Fibroblast of lung (primary cell): ENCODE measurements at regions not wholly inside any gene's neighbourhood (a gene's known extent, or its start where the extent isn't known, plus 50 kb on each side); places are given as distances from the start of the nearest gene placed in this dataset.

Experiments
- DNase-seq, 2 donors: peaks; one replicate each; pipeline versions ENCODE4 v3.0.0 to v3.0.0-alpha.2; 2010; ENCODE audit warnings: low read depth in 2 of 2
- H2AFZ ChIP-seq: 2 replicates; pipeline ENCODE4 v1.5.1; 2012; ENCODE audit warnings: low read length, control low read depth, inconsistent platforms
- H3K27ac ChIP-seq: 2 replicates; pipeline ENCODE4 v1.5.1; 2011; ENCODE audit warnings: low read length, control low read depth; ENCODE audit not compliant: insufficient read depth
- H3K27me3 ChIP-seq: 2 replicates; pipeline ENCODE4 v1.5.1; 2011; ENCODE audit warnings: mild to moderate bottlenecking, low read length; ENCODE audit not compliant: control insufficient read depth, insufficient read depth
- H3K36me3 ChIP-seq: 2 replicates; pipeline ENCODE4 v1.5.1; 2011; ENCODE audit warnings: low read length; ENCODE audit not compliant: control insufficient read depth, insufficient read depth
- H3K4me1 ChIP-seq: 2 replicates; pipeline ENCODE4 v1.5.1; 2011; ENCODE audit warnings: low read length; ENCODE audit not compliant: control insufficient read depth, insufficient read depth; ENCODE audit errors: extremely low read depth
- H3K4me2 ChIP-seq: 2 replicates; pipeline ENCODE4 v1.5.1; 2011; ENCODE audit warnings: low read length, control low read depth; ENCODE audit not compliant: insufficient read depth; ENCODE audit errors: extremely low read depth
- H3K4me3 ChIP-seq, 4 experiments: fragments of 200-600 bp in 1 of 4; sonication (generic) in 1 of 4; replicated peaks in 1 of 4; 2 replicates each; pipeline ENCODE4 v1.5.1; 2011 to 2016; ENCODE audit warnings: low read length in 4 of 4, low read depth in 3 of 4, mild to moderate bottlenecking in 3 of 4, control low read depth in 2 of 4, inconsistent platforms in 1 of 4, mixed read lengths in 1 of 4; ENCODE audit not compliant: insufficient read depth in 1 of 4; ENCODE audit errors: control extremely low read depth in 1 of 4
- H3K79me2 ChIP-seq: 2 replicates; pipeline ENCODE4 v1.5.1; 2012; ENCODE audit warnings: mild to moderate bottlenecking, low read length, inconsistent platforms; ENCODE audit not compliant: control insufficient read depth, insufficient read depth
- H3K9ac ChIP-seq: 2 replicates; pipeline ENCODE4 v1.5.1; 2011; ENCODE audit warnings: mild to moderate bottlenecking, low read length, control low read depth; ENCODE audit not compliant: insufficient read depth
- H3K9me3 ChIP-seq: 2 replicates; pipeline ENCODE4 v1.5.1; 2012; ENCODE audit warnings: low read depth, low read length; ENCODE audit not compliant: control insufficient read depth, insufficient read depth
- H4K20me1 ChIP-seq: 2 replicates; pipeline ENCODE4 v1.5.1; 2011; ENCODE audit warnings: low read length; ENCODE audit not compliant: control insufficient read depth, insufficient read depth; ENCODE audit errors: extremely low read depth
- CTCF ChIP-seq, 2 donors: IDR thresholded peaks in 1 of 2; conservative IDR thresholded peaks in 1 of 2; 1 replicate in 1 of 2; 2 replicates in 1 of 2; pipeline ENCODE4 v1.5.1; 2011 to 2012; ENCODE audit warnings: low read length in 2 of 2, control low read depth in 1 of 2, inconsistent platforms in 1 of 2, low read depth in 1 of 2, mild to moderate bottlenecking in 1 of 2
- EZH2 ChIP-seq: IDR thresholded peaks from 2 replicates; pipeline ENCODE4 v1.5.1; 2012; ENCODE audit warnings: low read length, control low read depth, mild to moderate bottlenecking; ENCODE audit errors: missing control alignments

GRCh38 chr12:58309806-58310205 lies 368.4 kb downstream of the ATP23 start:
- Histone ChIP-seq H3K4me2 (no peak overlapping the region), H4K20me1 (no peaks in the 10 kb centered on the region), H3K9ac (no peak overlapping the region), H3K79me2 (no peaks in the 10 kb centered on the region), H3K4me3 (no peak overlapping the region), H3K27ac (peak overlapping the region; percentile 24), H3K4me1 (peaks cover 7% of the 10 kb centered on the region), H3K9me3 (no peaks in the 10 kb centered on the region), H3K27me3 (no peaks in the 10 kb centered on the region), H2AFZ (no peak overlapping the region), H3K36me3 (peaks cover 2% of the 10 kb centered on the region)
- no peak for TF ChIP-seq CTCF (conservative IDR thresholded peaks at IDR 0.05 in 1 of 2, IDR thresholded peaks at IDR 0.05 in 1 of 2; ENCODE audit: low read depth in 1 of 2, low read length in 2 of 2)
- TF ChIP-seq EZH2, result no peak
- DNase-seq, result no peak

GRCh38 chr12:58310368-58310767 lies 369.0 kb downstream of the ATP23 start:
- Histone ChIP-seq H3K4me3 (no peak overlapping the region), H3K4me1 (peaks cover 7% of the 10 kb centered on the region), H3K36me3 (peaks cover 2% of the 10 kb centered on the region), H4K20me1 (no peaks in the 10 kb centered on the region), H3K9me3 (no peaks in the 10 kb centered on the region), H3K27me3 (no peaks in the 10 kb centered on the region), H3K79me2 (no peaks in the 10 kb centered on the region), H2AFZ (no peak overlapping the region), H3K4me2 (no peak overlapping the region), H3K27ac (peak overlapping the region; percentile 24), H3K9ac (no peak overlapping the region)
- TF ChIP-seq EZH2, result no peak
- TF ChIP-seq CTCF (conservative IDR thresholded peaks at IDR 0.05 in 1 of 2, IDR thresholded peaks at IDR 0.05 in 1 of 2; ENCODE audit: low read depth in 1 of 2, low read length in 2 of 2), result peak in 1 of 2 donors; percentile 30
- DNase-seq, result peak; percentile 80 to 85

- Histone ChIP-seq H3K9me3 (no peaks in the 10 kb centered on the region), H3K79me2 (no peaks in the 10 kb centered on the region), H3K9ac (no peak overlapping the region), H4K20me1 (no peaks in the 10 kb centered on the region), H2AFZ (no peak overlapping the region), H3K27ac (peak overlapping the region; percentile 55), H3K4me1 (peaks cover 7% of the 10 kb centered on the region), H3K4me3 (no peak overlapping the region), H3K4me2 (no peak overlapping the region), H3K36me3 (peaks cover 2% of the 10 kb centered on the region), H3K27me3 (no peaks in the 10 kb centered on the region)
- TF ChIP-seq EZH2, result no peak
- no peak for TF ChIP-seq CTCF (conservative IDR thresholded peaks at IDR 0.05 in 1 of 2, IDR thresholded peaks at IDR 0.05 in 1 of 2; ENCODE audit: low read depth in 1 of 2, low read length in 2 of 2)
- DNase-seq, result peak; percentile 99 to 100
Measured at GRCh38 chr12:58310809-58311622, 369.6 kb downstream of the ATP23 start.
